Keratinocyte (primary cell): ENCODE measurements at regions not wholly inside any gene's neighbourhood (a gene's known extent, or its start where the extent isn't known, plus 50 kb on each side); places are given as distances from the start of the nearest gene placed in this dataset.
"Not testable (repeated sequence)": the region's sequence is repeated elsewhere in the genome, so short reads cannot be mapped to it uniquely, and the experiment has no call there.

Source experiments
- DNase-seq: peaks from one replicate; pipeline ENCODE4 v3.0.0-alpha.2; 2011; ENCODE audit warnings: low read depth, missing footprints, low spot score
- FAIRE-seq: peaks from 2 replicates; lab custom pipeline; 2011; peaks lifted over from hg19 to GRCh38; lab: Jason Lieb, UNC
- H2AFZ ChIP-seq: 2 replicates; pipeline ENCODE4 v1.6.0; 2012; ENCODE audit warnings: low read length, control low read depth, inconsistent platforms; ENCODE audit not compliant: control insufficient read depth
- H3K27ac ChIP-seq: 2 replicates; pipeline ENCODE4 v1.5.1; 2011; ENCODE audit warnings: low read length; ENCODE audit not compliant: control insufficient read depth, insufficient read depth
- H3K27me3 ChIP-seq: 3 replicates; pipeline ENCODE4 v1.6.0; 2011; ENCODE audit warnings: low read length; ENCODE audit not compliant: control insufficient read depth, insufficient read depth; ENCODE audit errors: extremely low read depth
- H3K36me3 ChIP-seq, 2 experiments: 2 replicates in 1 of 2; 3 replicates in 1 of 2; pipeline ENCODE4 v1.5.1; 2011; ENCODE audit warnings: low read length in 2 of 2, mild to moderate bottlenecking in 1 of 2; ENCODE audit not compliant: control insufficient read depth in 2 of 2, insufficient read depth in 2 of 2; ENCODE audit errors: extremely low read depth in 1 of 2
- H3K4me1 ChIP-seq: 3 replicates; pipeline ENCODE4 v1.5.1; 2011; ENCODE audit warnings: low read length; ENCODE audit not compliant: control insufficient read depth, insufficient read depth; ENCODE audit errors: extremely low read depth
- H3K4me2 ChIP-seq: 3 replicates; pipeline ENCODE4 v1.6.0; 2011; ENCODE audit warnings: low read depth, low read length; ENCODE audit not compliant: control insufficient read depth, insufficient read depth; ENCODE audit errors: extremely low read depth
- H3K4me3 ChIP-seq, 3 experiments: fragments of 200-600 bp in 1 of 3; sonication (generic) in 1 of 3; 2 replicates in 2 of 3; 3 replicates in 1 of 3; pipeline ENCODE4 v1.5.1; 2011 to 2016; ENCODE audit warnings: low read length in 3 of 3, mild to moderate bottlenecking in 3 of 3, control low read depth in 2 of 3, inconsistent platforms in 1 of 3, low read depth in 1 of 3, mixed read lengths in 1 of 3, mixed run types in 1 of 3, moderate library complexity in 1 of 3; ENCODE audit not compliant: control insufficient read depth in 2 of 3, insufficient read depth in 2 of 3; ENCODE audit errors: extremely low read depth in 1 of 3
- H3K79me2 ChIP-seq: 2 replicates; pipeline ENCODE4 v1.6.0; 2012; ENCODE audit warnings: low read length; ENCODE audit not compliant: control insufficient read depth, insufficient read depth
- H3K9ac ChIP-seq: 3 replicates; pipeline ENCODE4 v1.6.0; 2011; ENCODE audit warnings: low read length; ENCODE audit not compliant: control insufficient read depth, insufficient read depth; ENCODE audit errors: extremely low read depth
- H3K9me1 ChIP-seq: 3 replicates; pipeline ENCODE4 v1.6.0; 2011; ENCODE audit warnings: low read length; ENCODE audit not compliant: control insufficient read depth, insufficient read depth; ENCODE audit errors: extremely low read depth
- H3K9me3 ChIP-seq: 2 replicates; pipeline ENCODE4 v1.5.1; 2012; ENCODE audit warnings: low read depth, low read length; ENCODE audit not compliant: control insufficient read depth
- H4K20me1 ChIP-seq: 3 replicates; pipeline ENCODE4 v1.6.0; 2011; ENCODE audit warnings: low read length; ENCODE audit not compliant: control insufficient read depth, insufficient read depth; ENCODE audit errors: extremely low read depth
- EZH2 ChIP-seq: IDR thresholded peaks from one replicate; pipeline ENCODE4 v1.6.1; 2012; ENCODE audit warnings: inconsistent platforms, mild to moderate bottlenecking, low read length, moderate library complexity
- dilution Hi-C: fragments of 300-500 bp; cut with MboI; formaldehyde crosslinking; loops from one replicate; pipeline ENCODE4 v1.7.0; 2020; ENCODE audit warnings: low sequenced_read_pairs; ENCODE audit not compliant: extremely low pct_ligation_motif_present
- TF ChIP-seq, protein P1 (sequence below), 3 experiments: IDR thresholded peaks in 1 of 3; conservative IDR thresholded peaks in 1 of 3; optimal IDR thresholded peaks in 1 of 3; 2 replicates in 2 of 3; 3 replicates in 1 of 3; pipeline versions ENCODE3 to v1.5.1; 2011; ENCODE audit warnings: low read length in 3 of 3, mild to moderate bottlenecking in 3 of 3, moderate library complexity in 2 of 3, control low read depth in 1 of 3, inconsistent platforms in 1 of 3; ENCODE audit not compliant: insufficient read depth in 2 of 3; ENCODE audit errors: extremely low read depth in 1 of 3

DNA sequence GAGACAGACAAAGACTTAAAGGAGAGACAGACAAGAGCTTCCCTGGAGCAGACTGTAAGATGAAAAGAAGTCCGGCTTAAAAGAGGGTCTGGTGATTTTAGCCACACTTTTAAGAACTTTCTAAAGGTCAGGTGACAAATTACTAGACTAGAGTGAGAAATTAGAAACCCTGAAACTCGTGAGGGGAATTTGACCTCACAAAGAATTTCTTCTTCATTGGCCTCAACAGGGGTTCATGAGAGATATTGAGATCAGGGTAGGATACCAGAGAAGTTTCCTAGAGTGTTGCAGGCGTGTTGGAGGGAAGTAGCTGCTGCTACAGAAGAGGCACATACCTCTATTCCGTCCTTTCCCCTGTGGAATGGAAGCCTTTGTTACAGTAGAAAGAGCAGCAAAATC is 884.4 kb downstream of the KCNT2 start:
- Histone ChIP-seq H3K4me1 (no peaks in the 10 kb centered on the region), H3K4me3 (no peak overlapping the region), H3K79me2 (no peaks in the 10 kb centered on the region), H4K20me1 (no peaks in the 10 kb centered on the region), H3K9ac (no peak overlapping the region), H3K36me3 (no peaks in the 10 kb centered on the region), H3K9me1 (no peaks in the 10 kb centered on the region), H3K27ac (no peak overlapping the region), H3K9me3 (no peaks in the 10 kb centered on the region), H3K4me2 (no peak overlapping the region), H3K27me3 (no peaks in the 10 kb centered on the region), H2AFZ (no peak overlapping the region)
- dilution Hi-C loops, result no loop called here
- no peak for DNase-seq
- FAIRE-seq, result no peak
- TF ChIP-seq, protein P1, sequence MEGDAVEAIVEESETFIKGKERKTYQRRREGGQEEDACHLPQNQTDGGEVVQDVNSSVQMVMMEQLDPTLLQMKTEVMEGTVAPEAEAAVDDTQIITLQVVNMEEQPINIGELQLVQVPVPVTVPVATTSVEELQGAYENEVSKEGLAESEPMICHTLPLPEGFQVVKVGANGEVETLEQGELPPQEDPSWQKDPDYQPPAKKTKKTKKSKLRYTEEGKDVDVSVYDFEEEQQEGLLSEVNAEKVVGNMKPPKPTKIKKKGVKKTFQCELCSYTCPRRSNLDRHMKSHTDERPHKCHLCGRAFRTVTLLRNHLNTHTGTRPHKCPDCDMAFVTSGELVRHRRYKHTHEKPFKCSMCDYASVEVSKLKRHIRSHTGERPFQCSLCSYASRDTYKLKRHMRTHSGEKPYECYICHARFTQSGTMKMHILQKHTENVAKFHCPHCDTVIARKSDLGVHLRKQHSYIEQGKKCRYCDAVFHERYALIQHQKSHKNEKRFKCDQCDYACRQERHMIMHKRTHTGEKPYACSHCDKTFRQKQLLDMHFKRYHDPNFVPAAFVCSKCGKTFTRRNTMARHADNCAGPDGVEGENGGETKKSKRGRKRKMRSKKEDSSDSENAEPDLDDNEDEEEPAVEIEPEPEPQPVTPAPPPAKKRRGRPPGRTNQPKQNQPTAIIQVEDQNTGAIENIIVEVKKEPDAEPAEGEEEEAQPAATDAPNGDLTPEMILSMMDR (optimal IDR thresholded peaks at IDR 0.05 in 1 of 3, IDR thresholded peaks at IDR 0.05 in 1 of 3, conservative IDR thresholded peaks at IDR 0.05 in 1 of 3; ENCODE audit: extremely low read depth in 1 of 3, insufficient read depth in 2 of 3, low read length in 3 of 3), result no peak
- no peak for TF ChIP-seq EZH2

- DNase-seq, H4K20me1 ChIP-seq, H3K36me3 ChIP-seq, H3K27me3 ChIP-seq, H2AFZ ChIP-seq, FAIRE-seq, H3K9ac ChIP-seq, H3K27ac ChIP-seq, H3K4me3 ChIP-seq, H3K79me2 ChIP-seq, H3K9me3 ChIP-seq, H3K9me1 ChIP-seq, H3K4me1 ChIP-seq, dilution Hi-C loops, H3K4me2 ChIP-seq: not testable (repeated sequence)
Observed at GRCh38 chr1:195722852-195723795, 885.1 kb downstream of the KCNT2 start.

- not testable (repeated sequence) for H3K4me3 ChIP-seq, H3K27ac ChIP-seq, FAIRE-seq
Observed at GRCh38 chr1:195722146-195722545, 886.1 kb downstream of the KCNT2 start.

More at GRCh38 chr1:195722146-195722545, 886.1 kb downstream of the KCNT2 start:
- dilution Hi-C loops, H3K79me2 ChIP-seq, H3K9me3 ChIP-seq, H3K27me3 ChIP-seq, H3K36me3 ChIP-seq, H4K20me1 ChIP-seq, H3K4me2 ChIP-seq, H3K9me1 ChIP-seq, H3K9ac ChIP-seq, H2AFZ ChIP-seq, DNase-seq, H3K4me1 ChIP-seq: not testable (repeated sequence)
